Progenitor cell of endocrine pancreas (in vitro differentiated cells): ENCODE measurements at regions not wholly inside any gene's neighbourhood (a gene's known extent, or its start where the extent isn't known, plus 50 kb on each side); places are given as distances from the start of the nearest gene placed in this dataset.
"Not testable (repeated sequence)": the region's sequence is repeated elsewhere in the genome, so short reads cannot be mapped to it uniquely, and the experiment has no call there.

ENCODE experiments used
- DNase-seq: peaks from one replicate; pipeline ENCODE4 v3.0.0; 2021; ENCODE audit warnings: low spot score; ENCODE audit not compliant: unreplicated experiment
- H3K27ac Mint-ChIP-seq: 2 replicates; pipeline ENCODE4 v1.8.0; 2021; ENCODE audit warnings: mild to moderate bottlenecking, moderate library complexity, mixed read lengths
- H3K27me3 Mint-ChIP-seq: 2 replicates; pipeline ENCODE4 v1.8.0; 2021; ENCODE audit warnings: mixed read lengths
- H3K36me3 Mint-ChIP-seq: 2 replicates; pipeline ENCODE4 v1.8.0; 2022; ENCODE audit warnings: mixed read lengths; ENCODE audit not compliant: insufficient read depth
- H3K4me1 Mint-ChIP-seq: 2 replicates; pipeline ENCODE4 v1.8.0; 2021; ENCODE audit warnings: low read depth, mixed read lengths
- H3K4me3 Mint-ChIP-seq: 2 replicates; pipeline ENCODE4 v1.8.0; 2021; ENCODE audit warnings: low read depth, mild to moderate bottlenecking, moderate library complexity, mixed read lengths
- H3K9me3 Mint-ChIP-seq: 2 replicates; pipeline ENCODE4 v1.8.0; 2021; ENCODE audit warnings: low read depth, mixed read lengths
- CTCF ChIP-seq: fragments of 200-600 bp; sonication (generic); IDR thresholded peaks from one replicate; pipeline ENCODE4 v1.5.0; 2021; ENCODE audit warnings: antibody characterized with exemption, mild to moderate bottlenecking; ENCODE audit not compliant: unreplicated experiment

- no peaks in the 10 kb centered on the region for H3K36me3 Mint-ChIP-seq
- H3K27me3 Mint-ChIP-seq, result no peaks in the 10 kb centered on the region
- H3K4me1 Mint-ChIP-seq, result no peaks in the 10 kb centered on the region
- no peak for DNase-seq
- H3K9me3 Mint-ChIP-seq, result no peaks in the 10 kb centered on the region
- H3K27ac Mint-ChIP-seq, result no peak overlapping the region
- H3K4me3 Mint-ChIP-seq, result no peak overlapping the region
- TF ChIP-seq CTCF, result no peak
Measured at GRCh38 chr16:58885528-58886170, 151.5 kb upstream of the GOT2 start.

GRCh38 chr16:58884141-58884540 is 150.0 kb upstream of the GOT2 start:
- H3K27ac Mint-ChIP-seq, result no peak overlapping the region
- no peaks in the 10 kb centered on the region for H3K27me3 Mint-ChIP-seq
- H3K36me3 Mint-ChIP-seq, result no peaks in the 10 kb centered on the region
- no peaks in the 10 kb centered on the region for H3K4me1 Mint-ChIP-seq
- no peak overlapping the region for H3K4me3 Mint-ChIP-seq
- no peak for DNase-seq
- TF ChIP-seq CTCF, result no peak
- peaks cover 4% of the 10 kb centered on the region for H3K9me3 Mint-ChIP-seq

- H3K4me1 Mint-ChIP-seq, result no peaks in the 10 kb centered on the region
- peaks cover 8% of the 10 kb centered on the region for H3K9me3 Mint-ChIP-seq
- no peaks in the 10 kb centered on the region for H3K27me3 Mint-ChIP-seq
- no peak for DNase-seq
- peaks cover under 1% of the 10 kb centered on the region for H3K36me3 Mint-ChIP-seq
- H3K27ac Mint-ChIP-seq, result no peak overlapping the region
- no peak overlapping the region for H3K4me3 Mint-ChIP-seq
- no peak for TF ChIP-seq CTCF
Measured at GRCh38 chr16:58883131-58883530, 149.0 kb upstream of the GOT2 start.

GRCh38 chr16:58882292-58882691 is 148.2 kb upstream of the GOT2 start:
- no peak for TF ChIP-seq CTCF
- no peak overlapping the region for H3K27ac Mint-ChIP-seq
- H3K36me3 Mint-ChIP-seq, result peaks cover 5% of the 10 kb centered on the region
- no peak overlapping the region for H3K4me3 Mint-ChIP-seq
- peaks cover 15% of the 10 kb centered on the region for H3K9me3 Mint-ChIP-seq
- no peaks in the 10 kb centered on the region for H3K27me3 Mint-ChIP-seq
- no peaks in the 10 kb centered on the region for H3K4me1 Mint-ChIP-seq
- DNase-seq, result no peak

- not testable (repeated sequence) for H3K36me3 Mint-ChIP-seq, H3K27ac Mint-ChIP-seq, H3K27me3 Mint-ChIP-seq, H3K4me1 Mint-ChIP-seq, DNase-seq, H3K4me3 Mint-ChIP-seq
- peaks cover 31% of the 10 kb centered on the region for H3K9me3 Mint-ChIP-seq
Measured at GRCh38 chr16:58878641-58879040, 144.5 kb upstream of the GOT2 start.

DNA sequence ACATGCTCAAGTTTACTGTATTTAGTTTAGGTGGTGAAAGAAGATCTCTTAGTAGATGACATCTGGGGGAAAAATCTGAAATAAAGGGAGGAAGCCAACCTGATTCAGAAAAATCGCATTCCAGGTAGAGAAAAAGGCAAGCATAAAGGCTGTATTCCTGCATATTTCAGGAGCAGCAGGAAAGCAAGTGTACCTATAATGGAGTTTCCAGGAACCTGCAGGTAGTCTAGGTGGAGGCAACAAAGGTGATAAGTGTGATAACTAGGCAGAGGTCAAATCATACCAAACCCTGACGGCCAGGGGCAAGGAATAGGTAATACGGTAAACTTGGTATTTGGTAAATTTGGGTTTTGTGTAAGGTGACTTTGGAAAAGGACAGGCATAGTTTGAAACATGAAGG is 132.8 kb upstream of the GOT2 start:
- no peak overlapping the region for H3K4me3 Mint-ChIP-seq
- peaks cover 1% of the 10 kb centered on the region for H3K4me1 Mint-ChIP-seq
- H3K27me3 Mint-ChIP-seq, result peaks cover 2% of the 10 kb centered on the region
- no peak for DNase-seq
- no peak for TF ChIP-seq CTCF
- H3K27ac Mint-ChIP-seq, result no peak overlapping the region
- H3K36me3 Mint-ChIP-seq, result no peaks in the 10 kb centered on the region
- peaks cover 2% of the 10 kb centered on the region for H3K9me3 Mint-ChIP-seq
